ENCODE measurements at regions not wholly inside any gene's neighbourhood (a gene's known extent, or its start where the extent isn't known, plus 50 kb on each side); places are given as distances from the start of the nearest gene placed in this dataset.
"Not testable (repeated sequence)": the region's sequence is repeated elsewhere in the genome, so short reads cannot be mapped to it uniquely, and the experiment has no call there.

DNA sequence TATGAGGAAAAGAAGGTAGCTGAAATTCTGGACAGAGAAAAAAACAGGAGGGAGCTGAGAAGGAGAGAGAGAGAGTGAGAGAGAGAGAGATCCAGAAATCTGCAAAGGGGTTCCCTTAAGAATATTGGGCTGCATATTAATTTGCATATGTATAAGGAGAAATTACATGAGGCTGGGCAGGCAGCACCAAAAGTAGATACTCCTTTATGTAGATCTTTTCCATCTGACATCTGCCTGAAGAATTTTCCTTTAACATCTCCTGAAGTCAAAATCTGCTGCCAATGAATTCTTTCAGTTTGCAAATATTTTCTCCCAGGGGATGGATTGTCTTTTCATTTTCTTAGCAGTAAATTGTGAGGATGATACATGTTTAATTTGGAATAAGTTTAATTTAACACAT, 1365.3 kb downstream of the GATA3 start:
- no peak for TF ChIP-seq ZNF274 (IDR thresholded peaks at IDR 0.05; ENCODE audit: low read depth, low read length)
- H3K4me3 ChIP-seq (ENCODE audit: low read length): no peak overlapping the region

DNA sequence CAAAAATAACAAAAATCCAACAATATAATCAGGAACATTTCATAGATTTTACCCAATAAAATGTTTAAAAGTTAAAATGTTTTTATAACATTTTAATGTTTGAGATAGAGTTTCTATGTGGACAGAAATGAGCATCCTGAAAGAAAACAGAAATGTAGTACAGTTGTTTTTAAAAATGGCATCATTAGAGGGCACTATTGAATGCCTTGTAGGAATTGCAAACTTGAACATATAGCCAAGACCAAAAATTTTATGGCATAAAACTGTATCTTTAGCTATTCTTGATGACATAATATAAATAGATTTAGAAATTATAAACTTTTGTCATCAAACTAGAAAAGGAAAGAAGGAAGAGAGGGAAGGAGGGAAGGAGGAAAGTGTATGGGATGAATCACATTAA, 1372.7 kb downstream of the GATA3 start:
- TF ChIP-seq ZNF274 (IDR thresholded peaks at IDR 0.05; ENCODE audit: low read depth, low read length): no peak
- H3K4me3 ChIP-seq (ENCODE audit: low read length): no peak overlapping the region

DNA sequence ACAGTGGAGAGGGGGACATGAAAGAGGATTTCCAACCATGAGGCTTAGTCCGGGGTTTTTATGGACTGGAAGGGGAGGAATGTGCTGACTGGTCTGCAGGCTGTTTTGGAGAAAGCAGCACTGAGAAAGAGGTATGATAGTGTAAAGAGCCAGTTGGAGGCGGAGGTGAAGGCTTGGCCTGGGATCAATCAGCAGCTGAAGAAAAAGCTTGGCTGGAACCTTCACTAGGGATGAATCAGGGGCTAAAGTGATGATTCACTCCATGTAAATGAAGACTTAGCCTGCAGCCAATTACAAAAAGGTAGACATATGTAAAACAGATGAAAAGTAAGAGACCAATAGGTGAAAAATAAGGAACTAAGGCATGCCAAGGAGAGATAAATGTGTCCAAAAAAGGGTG, 1382.6 kb downstream of the GATA3 start:
- no peak overlapping the region for H3K4me3 ChIP-seq (ENCODE audit: low read length)
- TF ChIP-seq ZNF274 (IDR thresholded peaks at IDR 0.05; ENCODE audit: low read depth, low read length): no peak

- no peak overlapping the region for H3K4me3 ChIP-seq (ENCODE audit: low read length)
- no peak for TF ChIP-seq ZNF274 (IDR thresholded peaks at IDR 0.05; ENCODE audit: low read depth, low read length)
These were observed 1389.3 kb downstream of the GATA3 start for GRCh38 chr10:9443758-9444157.

GRCh38 chr10:9449530-9449929, 1395.0 kb downstream of the GATA3 start:
- no peak for TF ChIP-seq ZNF274 (IDR thresholded peaks at IDR 0.05; ENCODE audit: low read depth, low read length)
- no peak overlapping the region for H3K4me3 ChIP-seq (ENCODE audit: low read length)

DNA sequence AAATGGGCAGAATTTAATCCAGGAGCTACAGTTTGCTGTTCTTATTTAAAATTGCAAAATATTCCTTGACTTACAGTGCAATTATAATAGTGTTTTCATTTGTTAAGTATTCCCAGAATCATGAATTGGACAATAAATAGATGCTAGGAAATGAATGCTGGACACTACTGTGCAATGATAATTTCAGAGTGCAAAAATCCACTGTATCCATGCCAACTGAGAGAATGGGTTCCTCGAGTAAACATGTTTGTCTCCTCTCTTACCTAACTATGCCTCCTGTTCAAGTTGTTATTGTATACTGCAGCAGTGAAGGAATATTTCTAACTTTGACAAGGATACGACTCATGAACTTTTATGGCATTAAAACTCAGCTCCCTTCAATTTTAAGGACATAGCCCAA, 1396.3 kb downstream of the GATA3 start:
- H3K4me3 ChIP-seq (ENCODE audit: low read length): no peak overlapping the region
- TF ChIP-seq ZNF274 (IDR thresholded peaks at IDR 0.05; ENCODE audit: low read depth, low read length): no peak

- no peak for TF ChIP-seq ZNF274 (IDR thresholded peaks at IDR 0.05; ENCODE audit: low read depth, low read length)
- H3K4me3 ChIP-seq (ENCODE audit: low read length): no peak overlapping the region
These were observed 1396.8 kb downstream of the GATA3 start for GRCh38 chr10:9451211-9451773.

GRCh38 chr10:9452056-9452455, 1397.6 kb downstream of the GATA3 start:
- no peak overlapping the region for H3K4me3 ChIP-seq (ENCODE audit: low read length)
- no peak for TF ChIP-seq ZNF274 (IDR thresholded peaks at IDR 0.05; ENCODE audit: low read depth, low read length)

- not testable (repeated sequence) for H3K4me3 ChIP-seq (ENCODE audit: low read length)
These were observed 1399.4 kb downstream of the GATA3 start for GRCh38 chr10:9453871-9454270.

- TF ChIP-seq ZNF274 (IDR thresholded peaks at IDR 0.05; ENCODE audit: low read depth, low read length): no peak
- H3K4me3 ChIP-seq (ENCODE audit: low read length): no peak overlapping the region
These were observed 1415.2 kb downstream of the GATA3 start for GRCh38 chr10:9469663-9470205.

- TF ChIP-seq ZNF274 (IDR thresholded peaks at IDR 0.05; ENCODE audit: low read depth, low read length): no peak
- H3K4me3 ChIP-seq (ENCODE audit: low read length): no peak overlapping the region
These were observed 1416.1 kb downstream of the GATA3 start for GRCh38 chr10:9470581-9470980.

DNA sequence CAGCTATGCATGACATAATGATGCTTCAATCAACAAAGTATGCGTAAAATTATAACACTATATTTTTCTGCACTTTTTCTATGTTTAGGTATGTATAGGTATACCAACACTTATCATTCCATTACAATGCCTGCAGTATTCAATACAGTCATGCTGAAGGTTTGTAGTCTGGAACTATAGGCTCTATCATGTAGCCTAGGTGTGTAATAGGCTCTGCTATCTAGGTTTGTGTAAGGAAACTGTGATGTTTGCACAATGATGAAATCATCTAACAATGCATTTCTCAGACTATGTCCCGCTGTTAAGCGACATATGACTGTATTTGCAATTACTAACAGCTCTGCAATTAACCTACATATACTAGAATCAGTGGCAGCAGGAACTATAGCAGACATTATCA, 1447.5 kb downstream of the GATA3 start:
- no peak overlapping the region for H3K4me3 ChIP-seq (ENCODE audit: low read length)
- TF ChIP-seq ZNF274 (IDR thresholded peaks at IDR 0.05; ENCODE audit: low read depth, low read length): no peak

DNA sequence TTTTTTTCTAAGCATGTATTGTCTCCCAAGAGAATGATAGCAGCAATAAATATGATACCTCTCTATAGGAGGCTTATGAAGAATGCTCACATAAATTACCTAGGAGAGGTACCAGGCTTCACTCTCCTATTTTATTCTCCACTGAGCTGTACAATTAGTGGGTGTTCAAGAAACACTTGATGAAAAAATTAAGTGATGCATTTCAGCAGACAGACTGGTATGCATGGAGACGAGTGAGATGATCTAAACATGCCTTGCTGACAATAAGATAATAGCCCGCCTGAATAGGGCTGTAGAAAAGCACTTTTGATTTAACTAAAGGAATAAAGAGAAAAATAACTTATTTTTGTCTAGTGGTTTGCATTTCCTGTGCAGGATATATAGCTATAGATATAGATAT, 1449.7 kb downstream of the GATA3 start:
- no peak overlapping the region for H3K4me3 ChIP-seq (ENCODE audit: low read length)
- no peak for TF ChIP-seq ZNF274 (IDR thresholded peaks at IDR 0.05; ENCODE audit: low read depth, low read length)

GRCh38 chr10:9505546-9505945, 1451.1 kb downstream of the GATA3 start:
- no peak for TF ChIP-seq ZNF274 (IDR thresholded peaks at IDR 0.05; ENCODE audit: low read depth, low read length)
- H3K4me3 ChIP-seq (ENCODE audit: low read length): no peak overlapping the region

GRCh38 chr10:9508606-9509005, 1454.1 kb downstream of the GATA3 start:
- H3K4me3 ChIP-seq (ENCODE audit: low read length): no peak overlapping the region
- no peak for TF ChIP-seq ZNF274 (IDR thresholded peaks at IDR 0.05; ENCODE audit: low read depth, low read length)

- H3K4me3 ChIP-seq (ENCODE audit: low read length): no peak overlapping the region
- TF ChIP-seq ZNF274 (IDR thresholded peaks at IDR 0.05; ENCODE audit: low read depth, low read length): no peak
These were observed 1456.1 kb downstream of the GATA3 start for GRCh38 chr10:9510626-9511025.

Data from GM08714 (cell line).